ENCODE measurements at regions not wholly inside any gene's neighbourhood (a gene's known extent, or its start where the extent isn't known, plus 50 kb on each side); places are given as distances from the start of the nearest gene placed in this dataset.
"Not testable (repeated sequence)": the region's sequence is repeated elsewhere in the genome, so short reads cannot be mapped to it uniquely, and the experiment has no call there.

GRCh38 chr5:19240170-19240569, 747.8 kb downstream of the CDH18 start:
- H3K23ac ChIP-seq (ENCODE audit: low read length), result no peak overlapping the region
- H3K4me3 ChIP-seq (ENCODE audit: low read length), result no peak overlapping the region
- WGBS (ENCODE audit: extremely low coverage, insufficient coverage, low lambda C conversion rate), result no CpG with 5 or more reads among the region's 1 CpG
- no peak overlapping the region for H4K8ac ChIP-seq (ENCODE audit: low read depth, low read length)
- H3K27me3 ChIP-seq (ENCODE audit: insufficient read depth, low read length, poor library complexity), result no peaks in the 10 kb centered on the region
- H3K27ac ChIP-seq (ENCODE audit: low read depth, low read length), result no peak overlapping the region
- no peaks in the 10 kb centered on the region for H3K79me1 ChIP-seq (ENCODE audit: low read length)
- no peak overlapping the region for H2BK15ac ChIP-seq (replicated peaks; ENCODE audit: low read depth)
- no peak overlapping the region for H4K5ac ChIP-seq (ENCODE audit: low read length)
- H3K4me2 ChIP-seq (ENCODE audit: low read length), result no peak overlapping the region
- peak; percentile 51 for DNase-seq
- H2AK5ac ChIP-seq (ENCODE audit: low read length), result no peak overlapping the region
- H3K4me1 ChIP-seq (ENCODE audit: control insufficient read depth, low read depth, low read length), result no peaks in the 10 kb centered on the region
- no peak overlapping the region for H2BK120ac ChIP-seq (ENCODE audit: low read depth, low read length)
- no peaks in the 10 kb centered on the region for H3K36me3 ChIP-seq (ENCODE audit: control insufficient read depth, insufficient read depth, low read length)
- H2BK5ac ChIP-seq (ENCODE audit: low read length), result no peak overlapping the region
- no peak overlapping the region for H3K56ac ChIP-seq (ENCODE audit: low read length)
- H3K9ac ChIP-seq (ENCODE audit: low read length), result no peak overlapping the region
- H3K79me2 ChIP-seq (ENCODE audit: control insufficient read depth, insufficient read depth, low read length), result no peaks in the 10 kb centered on the region
- no peak overlapping the region for H3K18ac ChIP-seq (ENCODE audit: low read length)
- H3K4ac ChIP-seq (ENCODE audit: low read depth, low read length), result no peak overlapping the region

DNA sequence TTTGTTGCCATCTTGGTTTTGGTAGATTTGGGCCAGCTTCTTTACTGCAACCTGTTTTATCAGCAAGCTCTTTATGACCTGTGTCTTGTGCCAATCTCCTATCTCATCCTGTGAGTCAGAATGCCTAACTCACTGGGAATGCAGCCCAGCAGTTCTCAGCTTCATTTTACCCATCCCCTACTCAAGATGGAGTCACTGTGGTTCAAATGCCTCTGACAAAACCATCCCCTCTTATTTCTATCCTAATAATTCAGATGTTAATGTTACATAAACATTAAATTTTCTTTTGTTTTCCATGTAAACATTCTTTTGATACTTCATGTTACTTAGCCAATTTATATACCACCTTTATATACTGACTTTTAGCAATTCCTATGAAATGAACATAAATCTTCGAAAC, 746.3 kb downstream of the CDH18 start:
- Histone ChIP-seq H3K4me2 (ENCODE audit: low read length) (no peak overlapping the region), H3K79me1 (ENCODE audit: low read length) (no peaks in the 10 kb centered on the region), H3K4me3 (ENCODE audit: low read length) (no peak overlapping the region), H3K23ac (ENCODE audit: low read length) (no peak overlapping the region), H2BK120ac (ENCODE audit: low read depth, low read length) (no peak overlapping the region), H3K27me3 (ENCODE audit: insufficient read depth, low read length, poor library complexity) (no peaks in the 10 kb centered on the region), H3K79me2 (ENCODE audit: control insufficient read depth, insufficient read depth, low read length) (no peaks in the 10 kb centered on the region), H4K5ac (ENCODE audit: low read length) (no peak overlapping the region), H3K56ac (ENCODE audit: low read length) (no peak overlapping the region), H3K9ac (ENCODE audit: low read length) (no peak overlapping the region), H4K8ac (ENCODE audit: low read depth, low read length) (no peak overlapping the region), H3K18ac (ENCODE audit: low read length) (no peak overlapping the region), H2BK15ac (replicated peaks; ENCODE audit: low read depth) (no peak overlapping the region), H3K27ac (ENCODE audit: low read depth, low read length) (no peak overlapping the region), H2AK5ac (ENCODE audit: low read length) (no peak overlapping the region), H2BK5ac (ENCODE audit: low read length) (no peak overlapping the region), H3K4ac (ENCODE audit: low read depth, low read length) (no peak overlapping the region), H3K36me3 (ENCODE audit: control insufficient read depth, insufficient read depth, low read length) (no peaks in the 10 kb centered on the region), H3K4me1 (ENCODE audit: control insufficient read depth, low read depth, low read length) (no peaks in the 10 kb centered on the region)
- WGBS (ENCODE audit: extremely low coverage, insufficient coverage, low lambda C conversion rate), result no CpG with 5 or more reads among the region's 1 CpG
- no peak for DNase-seq

GRCh38 chr5:19246191-19246590, 741.8 kb downstream of the CDH18 start:
- H3K18ac ChIP-seq (ENCODE audit: low read length); H3K9ac ChIP-seq (ENCODE audit: low read length); H3K36me3 ChIP-seq (ENCODE audit: control insufficient read depth, insufficient read depth, low read length); H3K4me1 ChIP-seq (ENCODE audit: control insufficient read depth, low read depth, low read length); H2BK120ac ChIP-seq (ENCODE audit: low read depth, low read length); H2BK15ac ChIP-seq (replicated peaks; ENCODE audit: low read depth); H3K79me1 ChIP-seq (ENCODE audit: low read length); H4K5ac ChIP-seq (ENCODE audit: low read length); H3K4me3 ChIP-seq (ENCODE audit: low read length); H3K4ac ChIP-seq (ENCODE audit: low read depth, low read length); H3K56ac ChIP-seq (ENCODE audit: low read length); H3K23ac ChIP-seq (ENCODE audit: low read length); H3K27ac ChIP-seq (ENCODE audit: low read depth, low read length); H2BK5ac ChIP-seq (ENCODE audit: low read length); H2AK5ac ChIP-seq (ENCODE audit: low read length); H3K4me2 ChIP-seq (ENCODE audit: low read length); H3K79me2 ChIP-seq (ENCODE audit: control insufficient read depth, insufficient read depth, low read length); H4K8ac ChIP-seq (ENCODE audit: low read depth, low read length); DNase-seq; H3K27me3 ChIP-seq (ENCODE audit: insufficient read depth, low read length, poor library complexity): not testable (repeated sequence)
- no CpG with 5 or more reads among the region's 1 CpG for WGBS (ENCODE audit: extremely low coverage, insufficient coverage, low lambda C conversion rate)

GRCh38 chr5:19247302-19247701, 740.7 kb downstream of the CDH18 start:
- H3K79me2 ChIP-seq (ENCODE audit: control insufficient read depth, insufficient read depth, low read length), result no peaks in the 10 kb centered on the region
- H3K56ac ChIP-seq (ENCODE audit: low read length), result no peak overlapping the region
- no CpG with 5 or more reads among the region's 3 CpGs for whole genome bisulfite sequencing (ENCODE audit: extremely low coverage, insufficient coverage, low lambda C conversion rate)

DNA sequence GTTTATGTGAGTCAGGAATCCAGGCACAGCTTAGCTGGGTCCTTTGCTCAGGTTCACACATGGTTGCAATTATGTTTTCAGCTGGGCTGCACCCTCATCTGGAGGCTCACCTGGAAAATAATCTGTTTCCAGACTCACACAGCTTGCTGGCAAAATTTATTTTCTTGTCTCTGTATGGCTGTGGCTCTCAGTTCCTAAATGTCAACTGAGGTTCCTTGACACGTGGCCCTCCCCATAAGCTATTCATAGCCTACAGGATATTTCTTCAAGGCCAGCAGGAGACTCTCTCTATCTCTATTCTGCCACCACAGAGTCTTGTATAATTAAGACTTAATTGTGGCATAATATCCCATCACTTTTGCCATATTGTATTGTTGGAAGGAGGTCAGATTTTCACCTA, 732.0 kb downstream of the CDH18 start:
- H4K5ac ChIP-seq (ENCODE audit: low read length), result no peak overlapping the region
- no peak overlapping the region for H3K4me2 ChIP-seq (ENCODE audit: low read length)
- no peak overlapping the region for H2BK15ac ChIP-seq (replicated peaks; ENCODE audit: low read depth)
- H3K23ac ChIP-seq (ENCODE audit: low read length), result no peak overlapping the region
- no peak overlapping the region for H3K4ac ChIP-seq (ENCODE audit: low read depth, low read length)
- DNase-seq, result no peak
- no peak overlapping the region for H4K8ac ChIP-seq (ENCODE audit: low read depth, low read length)
- H3K56ac ChIP-seq (ENCODE audit: low read length), result no peak overlapping the region
- no peak overlapping the region for H3K4me3 ChIP-seq (ENCODE audit: low read length)
- no peaks in the 10 kb centered on the region for H3K4me1 ChIP-seq (ENCODE audit: control insufficient read depth, low read depth, low read length)
- no peaks in the 10 kb centered on the region for H3K79me2 ChIP-seq (ENCODE audit: control insufficient read depth, insufficient read depth, low read length)
- no peaks in the 10 kb centered on the region for H3K27me3 ChIP-seq (ENCODE audit: insufficient read depth, low read length, poor library complexity)
- H2AK5ac ChIP-seq (ENCODE audit: low read length), result no peak overlapping the region
- H3K9ac ChIP-seq (ENCODE audit: low read length), result no peak overlapping the region
- H3K79me1 ChIP-seq (ENCODE audit: low read length), result no peaks in the 10 kb centered on the region
- H3K27ac ChIP-seq (ENCODE audit: low read depth, low read length), result no peak overlapping the region
- no peak overlapping the region for H2BK5ac ChIP-seq (ENCODE audit: low read length)
- no peak overlapping the region for H2BK120ac ChIP-seq (ENCODE audit: low read depth, low read length)
- no peaks in the 10 kb centered on the region for H3K36me3 ChIP-seq (ENCODE audit: control insufficient read depth, insufficient read depth, low read length)
- no CpG with 5 or more reads among the region's 1 CpG for WGBS (ENCODE audit: extremely low coverage, insufficient coverage, low lambda C conversion rate)
- H3K18ac ChIP-seq (ENCODE audit: low read length), result no peak overlapping the region

More at GRCh38 chr5:19247302-19247701, 740.7 kb downstream of the CDH18 start:
- no peak overlapping the region for H2BK5ac ChIP-seq (ENCODE audit: low read length)
- no peak overlapping the region for H2BK15ac ChIP-seq (replicated peaks; ENCODE audit: low read depth)
- H3K79me1 ChIP-seq (ENCODE audit: low read length), result no peaks in the 10 kb centered on the region
- H3K27me3 ChIP-seq (ENCODE audit: insufficient read depth, low read length, poor library complexity), result no peaks in the 10 kb centered on the region
- no peaks in the 10 kb centered on the region for H3K36me3 ChIP-seq (ENCODE audit: control insufficient read depth, insufficient read depth, low read length)
- no peak overlapping the region for H3K27ac ChIP-seq (ENCODE audit: low read depth, low read length)
- no peak overlapping the region for H2AK5ac ChIP-seq (ENCODE audit: low read length)
- no peak overlapping the region for H4K5ac ChIP-seq (ENCODE audit: low read length)
- H3K9ac ChIP-seq (ENCODE audit: low read length), result no peak overlapping the region
- H4K8ac ChIP-seq (ENCODE audit: low read depth, low read length), result no peak overlapping the region
- DNase-seq, result no peak
- H3K4me1 ChIP-seq (ENCODE audit: control insufficient read depth, low read depth, low read length), result no peaks in the 10 kb centered on the region
- H3K4me2 ChIP-seq (ENCODE audit: low read length), result no peak overlapping the region
- no peak overlapping the region for H3K23ac ChIP-seq (ENCODE audit: low read length)
- no peak overlapping the region for H3K4ac ChIP-seq (ENCODE audit: low read depth, low read length)
- H3K18ac ChIP-seq (ENCODE audit: low read length), result no peak overlapping the region
- H3K4me3 ChIP-seq (ENCODE audit: low read length), result no peak overlapping the region
- H2BK120ac ChIP-seq (ENCODE audit: low read depth, low read length), result no peak overlapping the region

GRCh38 chr5:19258686-19259085, 729.3 kb downstream of the CDH18 start:
- no peak overlapping the region for H3K18ac ChIP-seq (ENCODE audit: low read length)
- H3K4me2 ChIP-seq (ENCODE audit: low read length), result no peak overlapping the region
- no peak overlapping the region for H4K8ac ChIP-seq (ENCODE audit: low read depth, low read length)
- H2BK120ac ChIP-seq (ENCODE audit: low read depth, low read length), result no peak overlapping the region
- H3K79me2 ChIP-seq (ENCODE audit: control insufficient read depth, insufficient read depth, low read length), result no peaks in the 10 kb centered on the region
- no peak overlapping the region for H2BK5ac ChIP-seq (ENCODE audit: low read length)
- H3K9ac ChIP-seq (ENCODE audit: low read length), result no peak overlapping the region
- no peak overlapping the region for H3K4me3 ChIP-seq (ENCODE audit: low read length)
- H3K27ac ChIP-seq (ENCODE audit: low read depth, low read length), result no peak overlapping the region
- H3K36me3 ChIP-seq (ENCODE audit: control insufficient read depth, insufficient read depth, low read length), result no peaks in the 10 kb centered on the region
- H3K79me1 ChIP-seq (ENCODE audit: low read length), result no peaks in the 10 kb centered on the region
- no peak overlapping the region for H2BK15ac ChIP-seq (replicated peaks; ENCODE audit: low read depth)
- H3K4me1 ChIP-seq (ENCODE audit: control insufficient read depth, low read depth, low read length), result no peaks in the 10 kb centered on the region
- DNase-seq, result no peak
- no peak overlapping the region for H4K5ac ChIP-seq (ENCODE audit: low read length)
- no peak overlapping the region for H3K4ac ChIP-seq (ENCODE audit: low read depth, low read length)
- H3K27me3 ChIP-seq (ENCODE audit: insufficient read depth, low read length, poor library complexity), result no peaks in the 10 kb centered on the region
- H3K23ac ChIP-seq (ENCODE audit: low read length), result no peak overlapping the region
- no peak overlapping the region for H3K56ac ChIP-seq (ENCODE audit: low read length)
- H2AK5ac ChIP-seq (ENCODE audit: low read length), result no peak overlapping the region
